ENCODE measurements at regions not wholly inside any gene's neighbourhood (a gene's known extent, or its start where the extent isn't known, plus 50 kb on each side); places are given as distances from the start of the nearest gene placed in this dataset.

GRCh38 chr6:137560184-137560563 is 66.0 kb upstream of the OLIG3 start:
- TF ChIP-seq EZH2phosphoT487 (IDR thresholded peaks at IDR 0.05; ENCODE audit: low read length) (no peak), CTCF (IDR thresholded peaks at IDR 0.05; ENCODE audit: low read length) (no peak), EZH2 (optimal IDR thresholded peaks at IDR 0.05; ENCODE audit: low read depth, low read length) (no peak)
